Mesenchymal stem cell (in vitro differentiated cells and primary cell): ENCODE measurements at regions not wholly inside any gene's neighbourhood (a gene's known extent, or its start where the extent isn't known, plus 50 kb on each side); places are given as distances from the start of the nearest gene placed in this dataset.

Experiments used
- DNase-seq: peaks from one replicate; pipeline ENCODE4 v3.0.0-alpha.2; 2013
- H2AFZ ChIP-seq: one replicate; pipeline ENCODE4 v1.6.1; 2013; ENCODE audit warnings: low read depth, mild to moderate bottlenecking, control low read depth, inconsistent platforms, low read length, moderate library complexity
- H2AK5ac ChIP-seq: 2 replicates; pipeline ENCODE4 v1.6.1; 2013; ENCODE audit warnings: low read length, moderate library complexity, mild to moderate bottlenecking, inconsistent platforms; ENCODE audit not compliant: severe bottlenecking
- H2BK120ac ChIP-seq: one replicate; pipeline ENCODE4 v1.6.1; 2013; ENCODE audit warnings: low read depth, mild to moderate bottlenecking, inconsistent platforms, low read length, moderate library complexity
- H2BK12ac ChIP-seq, 2 experiments: one replicate each; pipeline ENCODE4 v1.6.1; 2013; ENCODE audit warnings: inconsistent platforms in 2 of 2, low read length in 2 of 2, mild to moderate bottlenecking in 2 of 2, moderate library complexity in 2 of 2, control low read depth in 1 of 2
- H2BK15ac ChIP-seq: one replicate; pipeline ENCODE4 v1.6.1; 2013; ENCODE audit warnings: mild to moderate bottlenecking, low read depth, inconsistent platforms; ENCODE audit not compliant: poor library complexity, severe bottlenecking
- H2BK5ac ChIP-seq: 2 replicates; pipeline ENCODE4 v1.6.1; 2013; ENCODE audit warnings: low read depth, mild to moderate bottlenecking, low read length, control low read depth, inconsistent platforms; ENCODE audit not compliant: poor library complexity, severe bottlenecking
- H3K14ac ChIP-seq, 2 experiments: one replicate each; pipeline ENCODE4 v1.6.1; 2013; ENCODE audit warnings: inconsistent platforms in 2 of 2, low read length in 2 of 2, control low read depth in 1 of 2, mild to moderate bottlenecking in 1 of 2, moderate library complexity in 1 of 2
- H3K18ac ChIP-seq, 2 experiments: one replicate each; pipeline ENCODE4 v1.6.1; 2013; ENCODE audit warnings: inconsistent platforms in 2 of 2, low read length in 2 of 2, control low read depth in 1 of 2, low read depth in 1 of 2, mild to moderate bottlenecking in 1 of 2
- H3K23ac ChIP-seq, 2 experiments: one replicate each; pipeline ENCODE4 v1.6.1; 2013; ENCODE audit warnings: inconsistent platforms in 2 of 2, low read length in 2 of 2, mild to moderate bottlenecking in 2 of 2, moderate library complexity in 2 of 2, control low read depth in 1 of 2
- H3K27ac ChIP-seq: 2 replicates; pipeline ENCODE4 v1.5.1; 2013; ENCODE audit warnings: mild to moderate bottlenecking, moderate library complexity, low read length, control low read depth, inconsistent platforms; ENCODE audit not compliant: poor library complexity, severe bottlenecking
- H3K27me3 ChIP-seq, 2 experiments: 2 replicates each; pipeline versions ENCODE4 v1.6.1 to v1.7.0; 2013; ENCODE audit warnings: low read length in 2 of 2, mild to moderate bottlenecking in 2 of 2, moderate library complexity in 2 of 2, control low read depth in 1 of 2, inconsistent platforms in 1 of 2; ENCODE audit not compliant: control insufficient read depth in 1 of 2, insufficient read depth in 1 of 2
- H3K36me3 ChIP-seq, 2 experiments: 2 replicates each; pipeline versions ENCODE4 v1.6.1 to v1.7.0; 2013; ENCODE audit warnings: low read length in 2 of 2, control low read depth in 1 of 2, inconsistent platforms in 1 of 2, low read depth in 1 of 2, mild to moderate bottlenecking in 1 of 2; ENCODE audit not compliant: insufficient read depth in 2 of 2, control insufficient read depth in 1 of 2
- H3K4ac ChIP-seq, 2 experiments: one replicate each; pipeline ENCODE4 v1.6.1; 2013; ENCODE audit warnings: inconsistent platforms in 2 of 2, low read length in 2 of 2, mild to moderate bottlenecking in 2 of 2, moderate library complexity in 2 of 2, control low read depth in 1 of 2, low read depth in 1 of 2
- H3K4me1 ChIP-seq: 2 replicates; pipeline ENCODE4 v1.6.1; 2013; ENCODE audit warnings: low read depth, low read length, control low read depth; ENCODE audit not compliant: control insufficient read depth, insufficient read depth
- H3K4me2 ChIP-seq: 2 replicates; pipeline ENCODE4 v1.6.1; 2013; ENCODE audit warnings: low read length, mild to moderate bottlenecking, inconsistent platforms; ENCODE audit not compliant: poor library complexity, severe bottlenecking
- H3K4me3 ChIP-seq, 2 experiments: 2 replicates each; pipeline versions ENCODE4 v1.5.1 to v1.7.0; 2013; ENCODE audit warnings: low read length in 2 of 2, mild to moderate bottlenecking in 2 of 2, control low read depth in 1 of 2, low read depth in 1 of 2; ENCODE audit not compliant: insufficient read depth in 1 of 2
- H3K79me1 ChIP-seq: replicated peaks from 2 replicates; pipeline ENCODE4 v1.6.1; 2013; ENCODE audit warnings: mild to moderate bottlenecking, control low read depth, low read length, inconsistent platforms; ENCODE audit not compliant: poor library complexity, severe bottlenecking
- H3K9ac ChIP-seq: 2 replicates; pipeline ENCODE4 v1.7.0; 2013; ENCODE audit warnings: mild to moderate bottlenecking, low read length, moderate library complexity
- H3K9me3 ChIP-seq: 2 replicates; pipeline ENCODE4 v1.7.0; 2013; ENCODE audit warnings: mild to moderate bottlenecking, low read length; ENCODE audit not compliant: control insufficient read depth
- H4K8ac ChIP-seq: one replicate; pipeline ENCODE4 v1.6.1; 2013; ENCODE audit warnings: inconsistent platforms, mild to moderate bottlenecking, low read length, moderate library complexity
- H4K91ac ChIP-seq: one replicate; pipeline ENCODE4 v1.6.1; 2013; ENCODE audit warnings: mild to moderate bottlenecking, low read length, inconsistent platforms
- WGBS: methylation state at CpG from one replicate; pipeline ENCODE4 v1.1.7; 2013; ENCODE audit warnings: mixed read lengths; 5-methylcytosine and 5-hydroxymethylcytosine counted together

GRCh38 chr12:93157279-93157678, 220.4 kb upstream of the NUDT4 start:
- no peak overlapping the region for H2AFZ ChIP-seq
- no peak overlapping the region for H3K27ac ChIP-seq
- no peak overlapping the region for H3K23ac ChIP-seq
- H2AK5ac ChIP-seq: no peak overlapping the region
- no peak overlapping the region for H2BK120ac ChIP-seq
- no peaks in the 10 kb centered on the region for H3K36me3 ChIP-seq
- H3K14ac ChIP-seq: no peak overlapping the region
- no peak overlapping the region for H2BK12ac ChIP-seq
- H4K8ac ChIP-seq: no peak overlapping the region
- H3K9ac ChIP-seq: no peak overlapping the region
- no peak for DNase-seq
- no peak overlapping the region for H2BK5ac ChIP-seq
- H3K18ac ChIP-seq: no peak overlapping the region
- H4K91ac ChIP-seq: no peak overlapping the region
- no peak overlapping the region for H2BK15ac ChIP-seq
- no peaks in the 10 kb centered on the region for H3K27me3 ChIP-seq
- H3K4me3 ChIP-seq: no peak overlapping the region
- peaks cover 6% of the 10 kb centered on the region for H3K9me3 ChIP-seq
- H3K4ac ChIP-seq: no peak overlapping the region
- no CpG with 5 or more reads among the region's 1 CpG for WGBS
- no peak overlapping the region for H3K4me2 ChIP-seq
- H3K4me1 ChIP-seq: no peaks in the 10 kb centered on the region
- no peaks in the 10 kb centered on the region for H3K79me1 ChIP-seq

GRCh38 chr12:93158065-93158843, 219.5 kb upstream of the NUDT4 start:
- H3K14ac ChIP-seq: no peak overlapping the region
- H4K8ac ChIP-seq: no peak overlapping the region
- H3K18ac ChIP-seq: no peak overlapping the region
- no peak overlapping the region for H2BK120ac ChIP-seq
- no peak overlapping the region for H4K91ac ChIP-seq
- no peaks in the 10 kb centered on the region for H3K36me3 ChIP-seq
- H3K27ac ChIP-seq: no peak overlapping the region
- H2AFZ ChIP-seq: no peak overlapping the region
- H3K4me1 ChIP-seq: no peaks in the 10 kb centered on the region
- no peaks in the 10 kb centered on the region for H3K79me1 ChIP-seq
- H3K27me3 ChIP-seq: no peaks in the 10 kb centered on the region
- no peak overlapping the region for H2BK15ac ChIP-seq
- H2AK5ac ChIP-seq: no peak overlapping the region
- 100% methylated on average over 3 of the region's 4 CpGs for WGBS
- no peak overlapping the region for H2BK5ac ChIP-seq
- no peak overlapping the region for H3K23ac ChIP-seq
- peaks cover 6% of the 10 kb centered on the region for H3K9me3 ChIP-seq
- DNase-seq: no peak
- H3K4me3 ChIP-seq: no peak overlapping the region
- no peak overlapping the region for H2BK12ac ChIP-seq
- no peak overlapping the region for H3K4ac ChIP-seq
- no peak overlapping the region for H3K4me2 ChIP-seq
- H3K9ac ChIP-seq: no peak overlapping the region

GRCh38 chr12:93163260-93164036, 214.3 kb upstream of the NUDT4 start:
- Histone ChIP-seq H4K8ac (no peak overlapping the region), H3K14ac (no peak overlapping the region), H3K4ac (no peak overlapping the region), H3K4me3 (no peak overlapping the region), H4K91ac (no peak overlapping the region), H3K4me1 (no peaks in the 10 kb centered on the region), H3K18ac (peak overlapping the region in 1 of 2 experiments; percentile 48), H2BK15ac (no peak overlapping the region), H3K23ac (no peak overlapping the region), H2AFZ (no peak overlapping the region), H2AK5ac (no peak overlapping the region), H2BK12ac (no peak overlapping the region), H3K36me3 (no peaks in the 10 kb centered on the region), H3K4me2 (no peak overlapping the region), H3K9me3 (peaks cover 3% of the 10 kb centered on the region), H3K27me3 (no peaks in the 10 kb centered on the region), H2BK120ac (no peak overlapping the region), H3K79me1 (no peaks in the 10 kb centered on the region), H3K27ac (no peak overlapping the region), H2BK5ac (no peak overlapping the region), H3K9ac (no peak overlapping the region)
- no peak for DNase-seq
- WGBS: 75% methylated on average over 4 of the region's 4 CpGs

GRCh38 chr12:93164103-93164880, 213.4 kb upstream of the NUDT4 start:
- no peaks in the 10 kb centered on the region for H3K4me1 ChIP-seq
- H3K14ac ChIP-seq: no peak overlapping the region
- H2BK120ac ChIP-seq: no peak overlapping the region
- H2BK5ac ChIP-seq: no peak overlapping the region
- no peak overlapping the region for H3K9ac ChIP-seq
- H3K27ac ChIP-seq: no peak overlapping the region
- H4K91ac ChIP-seq: no peak overlapping the region
- no peaks in the 10 kb centered on the region for H3K79me1 ChIP-seq
- H3K4me3 ChIP-seq: no peak overlapping the region
- H2BK12ac ChIP-seq: no peak overlapping the region
- H3K27me3 ChIP-seq: no peaks in the 10 kb centered on the region
- no peak overlapping the region for H3K4ac ChIP-seq
- no peaks in the 10 kb centered on the region for H3K36me3 ChIP-seq
- H4K8ac ChIP-seq: no peak overlapping the region
- H3K9me3 ChIP-seq: no peaks in the 10 kb centered on the region
- H3K23ac ChIP-seq: no peak overlapping the region
- 97% methylated on average over 5 of the region's 5 CpGs for WGBS
- H2BK15ac ChIP-seq: no peak overlapping the region
- H3K4me2 ChIP-seq: no peak overlapping the region
- no peak overlapping the region for H2AK5ac ChIP-seq
- DNase-seq: no peak
- H2AFZ ChIP-seq: no peak overlapping the region
- H3K18ac ChIP-seq: no peak overlapping the region
